ENCODE measurements at regions not wholly inside any gene's neighbourhood (a gene's known extent, or its start where the extent isn't known, plus 50 kb on each side); places are given as distances from the start of the nearest gene placed in this dataset.
"Not testable (repeated sequence)": the region's sequence is repeated elsewhere in the genome, so short reads cannot be mapped to it uniquely, and the experiment has no call there.

DNA sequence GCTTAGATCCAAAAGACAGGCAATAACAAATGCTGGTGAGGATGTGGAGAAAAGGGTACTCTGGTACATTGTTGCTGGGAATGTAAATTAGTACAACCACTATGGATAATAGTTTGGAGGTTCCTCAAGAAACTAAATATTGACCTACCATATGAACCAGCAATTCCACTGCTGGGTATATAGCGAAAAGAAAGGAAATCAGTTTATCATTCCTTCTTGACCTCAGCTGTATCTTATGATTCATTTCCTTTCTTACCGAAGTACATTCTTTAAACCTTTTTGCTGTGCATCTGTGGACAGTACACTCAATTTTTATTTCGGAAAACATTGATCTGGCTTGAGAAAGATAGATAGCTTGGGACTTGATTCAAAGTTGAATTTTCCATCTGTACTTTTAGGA lies 183.2 kb upstream of the LRFN5 start:
- no peak overlapping the region for H3K27ac ChIP-seq (ENCODE audit: low read depth, low read length)
- H3F3A ChIP-seq (ENCODE audit: insufficient read depth) = no peaks in the 10 kb centered on the region
- TF ChIP-seq, protein P1, sequence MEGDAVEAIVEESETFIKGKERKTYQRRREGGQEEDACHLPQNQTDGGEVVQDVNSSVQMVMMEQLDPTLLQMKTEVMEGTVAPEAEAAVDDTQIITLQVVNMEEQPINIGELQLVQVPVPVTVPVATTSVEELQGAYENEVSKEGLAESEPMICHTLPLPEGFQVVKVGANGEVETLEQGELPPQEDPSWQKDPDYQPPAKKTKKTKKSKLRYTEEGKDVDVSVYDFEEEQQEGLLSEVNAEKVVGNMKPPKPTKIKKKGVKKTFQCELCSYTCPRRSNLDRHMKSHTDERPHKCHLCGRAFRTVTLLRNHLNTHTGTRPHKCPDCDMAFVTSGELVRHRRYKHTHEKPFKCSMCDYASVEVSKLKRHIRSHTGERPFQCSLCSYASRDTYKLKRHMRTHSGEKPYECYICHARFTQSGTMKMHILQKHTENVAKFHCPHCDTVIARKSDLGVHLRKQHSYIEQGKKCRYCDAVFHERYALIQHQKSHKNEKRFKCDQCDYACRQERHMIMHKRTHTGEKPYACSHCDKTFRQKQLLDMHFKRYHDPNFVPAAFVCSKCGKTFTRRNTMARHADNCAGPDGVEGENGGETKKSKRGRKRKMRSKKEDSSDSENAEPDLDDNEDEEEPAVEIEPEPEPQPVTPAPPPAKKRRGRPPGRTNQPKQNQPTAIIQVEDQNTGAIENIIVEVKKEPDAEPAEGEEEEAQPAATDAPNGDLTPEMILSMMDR (IDR thresholded peaks at IDR 0.05; ENCODE audit: insufficient read depth, low read length, poor library complexity, severe bottlenecking) = no peak
- no peak for TF ChIP-seq EZH2phosphoT487 (conservative IDR thresholded peaks at IDR 0.05; ENCODE audit: low read length)
- H3K9ac ChIP-seq (ENCODE audit: low read length) = no peak overlapping the region
- H3K36me3 ChIP-seq (ENCODE audit: low read length) = no peaks in the 10 kb centered on the region
- H3K79me2 ChIP-seq (ENCODE audit: insufficient read depth, low read length) = no peaks in the 10 kb centered on the region
- no peaks in the 10 kb centered on the region for H3K9me3 ChIP-seq (ENCODE audit: insufficient read depth, low read length)
- no peak overlapping the region for H2AFZ ChIP-seq (ENCODE audit: low read depth, low read length, severe bottlenecking)
- no peak overlapping the region for H3K4me2 ChIP-seq (ENCODE audit: low read depth, low read length, poor library complexity, severe bottlenecking)
- H3K9me2 ChIP-seq (replicated peaks; ENCODE audit: insufficient read depth, low read length) = no peaks in the 10 kb centered on the region
- no peaks in the 10 kb centered on the region for H4K20me1 ChIP-seq (ENCODE audit: low read depth, low read length)
- no peak overlapping the region for H3K4me3 ChIP-seq (ENCODE audit: insufficient read depth, low read length, poor library complexity, severe bottlenecking)
- H3K27me3 ChIP-seq (ENCODE audit: low read length) = no peaks in the 10 kb centered on the region

GRCh38 chr14:41421308-41421707 lies 185.4 kb upstream of the LRFN5 start:
- not testable (repeated sequence) for H3K27me3 ChIP-seq (ENCODE audit: low read length); H3K9me2 ChIP-seq (replicated peaks; ENCODE audit: insufficient read depth, low read length); H3K4me2 ChIP-seq (ENCODE audit: low read depth, low read length, poor library complexity, severe bottlenecking); H3K79me2 ChIP-seq (ENCODE audit: insufficient read depth, low read length); H3K9me3 ChIP-seq (ENCODE audit: insufficient read depth, low read length); H3K9ac ChIP-seq (ENCODE audit: low read length); H3K36me3 ChIP-seq (ENCODE audit: low read length); H3K4me3 ChIP-seq (ENCODE audit: insufficient read depth, low read length, poor library complexity, severe bottlenecking); H3K27ac ChIP-seq (ENCODE audit: low read depth, low read length); H4K20me1 ChIP-seq (ENCODE audit: low read depth, low read length); H3F3A ChIP-seq (ENCODE audit: insufficient read depth)
- H2AFZ ChIP-seq (ENCODE audit: low read depth, low read length, severe bottlenecking) = peak overlapping the region; percentile 19

DNA sequence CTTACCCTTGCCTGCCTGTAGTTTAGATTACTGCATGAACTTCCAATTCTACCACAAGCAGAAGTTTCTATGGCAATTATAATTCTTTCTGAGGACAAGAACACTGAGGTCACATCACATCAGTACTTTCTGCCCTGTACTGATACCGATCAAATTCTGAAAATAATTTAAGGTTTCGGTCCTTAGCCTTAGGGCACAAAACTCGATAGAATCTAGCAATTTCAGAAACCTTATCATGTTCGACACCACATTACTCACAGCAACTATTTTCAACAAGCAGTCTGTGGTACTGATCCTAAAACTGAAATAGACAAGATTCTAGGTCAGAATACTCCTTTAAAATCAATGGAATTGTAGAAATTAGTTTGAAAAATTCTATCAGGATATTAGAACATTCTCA lies 187.0 kb upstream of the LRFN5 start:
- no peaks in the 10 kb centered on the region for H3K9me2 ChIP-seq (replicated peaks; ENCODE audit: insufficient read depth, low read length)
- H3K27ac ChIP-seq (ENCODE audit: low read depth, low read length) = no peak overlapping the region
- no peak overlapping the region for H3K9ac ChIP-seq (ENCODE audit: low read length)
- no peak overlapping the region for H2AFZ ChIP-seq (ENCODE audit: low read depth, low read length, severe bottlenecking)
- no peaks in the 10 kb centered on the region for H3K79me2 ChIP-seq (ENCODE audit: insufficient read depth, low read length)
- no peak for TF ChIP-seq EZH2phosphoT487 (conservative IDR thresholded peaks at IDR 0.05; ENCODE audit: low read length)
- TF ChIP-seq, protein P1 (IDR thresholded peaks at IDR 0.05; ENCODE audit: insufficient read depth, low read length, poor library complexity, severe bottlenecking) = no peak
- H4K20me1 ChIP-seq (ENCODE audit: low read depth, low read length) = no peaks in the 10 kb centered on the region
- H3K4me3 ChIP-seq (ENCODE audit: insufficient read depth, low read length, poor library complexity, severe bottlenecking) = no peak overlapping the region
- no peak overlapping the region for H3K4me2 ChIP-seq (ENCODE audit: low read depth, low read length, poor library complexity, severe bottlenecking)
- no peaks in the 10 kb centered on the region for H3K9me3 ChIP-seq (ENCODE audit: insufficient read depth, low read length)
- no peaks in the 10 kb centered on the region for H3K36me3 ChIP-seq (ENCODE audit: low read length)
- no peaks in the 10 kb centered on the region for H3F3A ChIP-seq (ENCODE audit: insufficient read depth)
- H3K27me3 ChIP-seq (ENCODE audit: low read length) = no peaks in the 10 kb centered on the region

DNA sequence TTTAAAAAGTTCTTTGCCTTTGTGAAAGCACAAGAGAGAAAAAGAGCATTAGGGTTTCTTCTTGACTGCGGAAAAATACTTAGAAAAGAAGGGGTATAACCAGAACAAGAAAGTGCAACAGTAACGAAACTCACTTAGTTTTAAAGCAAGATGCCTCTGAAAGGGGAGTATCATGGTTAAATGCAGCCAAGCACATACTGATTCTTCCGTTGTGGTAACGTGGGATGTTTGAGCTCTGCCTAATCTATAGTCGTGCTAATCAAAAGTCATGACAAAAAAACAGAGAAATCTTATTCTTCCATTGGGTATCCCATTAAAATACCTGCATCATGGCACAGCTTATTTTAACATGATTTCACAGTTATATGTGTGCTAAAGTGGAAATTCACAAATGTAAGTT lies 187.8 kb upstream of the LRFN5 start:
- H3K27ac ChIP-seq (ENCODE audit: low read depth, low read length) = no peak overlapping the region
- H3K79me2 ChIP-seq (ENCODE audit: insufficient read depth, low read length) = no peaks in the 10 kb centered on the region
- H3F3A ChIP-seq (ENCODE audit: insufficient read depth) = no peaks in the 10 kb centered on the region
- H3K9ac ChIP-seq (ENCODE audit: low read length) = no peak overlapping the region
- H3K4me2 ChIP-seq (ENCODE audit: low read depth, low read length, poor library complexity, severe bottlenecking) = no peak overlapping the region
- H3K9me3 ChIP-seq (ENCODE audit: insufficient read depth, low read length) = no peaks in the 10 kb centered on the region
- no peaks in the 10 kb centered on the region for H3K36me3 ChIP-seq (ENCODE audit: low read length)
- no peaks in the 10 kb centered on the region for H3K27me3 ChIP-seq (ENCODE audit: low read length)
- no peaks in the 10 kb centered on the region for H4K20me1 ChIP-seq (ENCODE audit: low read depth, low read length)
- TF ChIP-seq, protein P1 (IDR thresholded peaks at IDR 0.05; ENCODE audit: insufficient read depth, low read length, poor library complexity, severe bottlenecking) = no peak
- TF ChIP-seq EZH2phosphoT487 (conservative IDR thresholded peaks at IDR 0.05; ENCODE audit: low read length) = no peak
- H2AFZ ChIP-seq (ENCODE audit: low read depth, low read length, severe bottlenecking) = peak overlapping the region; percentile 46
- H3K4me3 ChIP-seq (ENCODE audit: insufficient read depth, low read length, poor library complexity, severe bottlenecking) = no peak overlapping the region
- no peaks in the 10 kb centered on the region for H3K9me2 ChIP-seq (replicated peaks; ENCODE audit: insufficient read depth, low read length)
